ENCODE measurements at regions not wholly inside any gene's neighbourhood (a gene's known extent, or its start where the extent isn't known, plus 50 kb on each side); places are given as distances from the start of the nearest gene placed in this dataset.

GRCh38 chr2:189253836-189254235 is 74.3 kb upstream of the COL5A2 start:
- H3K4me2 ChIP-seq (ENCODE audit: low read length): no peak overlapping the region
- no peak overlapping the region for H2BK120ac ChIP-seq (ENCODE audit: low read depth, low read length)
- H3K56ac ChIP-seq (ENCODE audit: low read length): no peak overlapping the region
- H3K23ac ChIP-seq (ENCODE audit: low read length): no peak overlapping the region
- no peaks in the 10 kb centered on the region for H3K27me3 ChIP-seq (ENCODE audit: insufficient read depth, low read length, poor library complexity)
- H4K8ac ChIP-seq (ENCODE audit: low read depth, low read length): no peak overlapping the region
- no peaks in the 10 kb centered on the region for H3K79me1 ChIP-seq (ENCODE audit: low read length)
- no peak overlapping the region for H2AK5ac ChIP-seq (ENCODE audit: low read length)
- H3K79me2 ChIP-seq (ENCODE audit: control insufficient read depth, insufficient read depth, low read length): no peaks in the 10 kb centered on the region
- DNase-seq: peak; percentile 40
- H2BK5ac ChIP-seq (ENCODE audit: low read length): no peak overlapping the region
- H2BK15ac ChIP-seq (replicated peaks; ENCODE audit: low read depth): no peak overlapping the region
- H3K4ac ChIP-seq (ENCODE audit: low read depth, low read length): no peak overlapping the region
- no peak overlapping the region for H3K4me3 ChIP-seq (ENCODE audit: low read length)
- no peak overlapping the region for H3K27ac ChIP-seq (ENCODE audit: low read depth, low read length)
- H3K36me3 ChIP-seq (ENCODE audit: control insufficient read depth, insufficient read depth, low read length): no peaks in the 10 kb centered on the region
- H3K18ac ChIP-seq (ENCODE audit: low read length): no peak overlapping the region
- no peak overlapping the region for H4K5ac ChIP-seq (ENCODE audit: low read length)
- H3K9ac ChIP-seq (ENCODE audit: low read length): no peak overlapping the region
- no peaks in the 10 kb centered on the region for H3K4me1 ChIP-seq (ENCODE audit: control insufficient read depth, low read depth, low read length)

DNA sequence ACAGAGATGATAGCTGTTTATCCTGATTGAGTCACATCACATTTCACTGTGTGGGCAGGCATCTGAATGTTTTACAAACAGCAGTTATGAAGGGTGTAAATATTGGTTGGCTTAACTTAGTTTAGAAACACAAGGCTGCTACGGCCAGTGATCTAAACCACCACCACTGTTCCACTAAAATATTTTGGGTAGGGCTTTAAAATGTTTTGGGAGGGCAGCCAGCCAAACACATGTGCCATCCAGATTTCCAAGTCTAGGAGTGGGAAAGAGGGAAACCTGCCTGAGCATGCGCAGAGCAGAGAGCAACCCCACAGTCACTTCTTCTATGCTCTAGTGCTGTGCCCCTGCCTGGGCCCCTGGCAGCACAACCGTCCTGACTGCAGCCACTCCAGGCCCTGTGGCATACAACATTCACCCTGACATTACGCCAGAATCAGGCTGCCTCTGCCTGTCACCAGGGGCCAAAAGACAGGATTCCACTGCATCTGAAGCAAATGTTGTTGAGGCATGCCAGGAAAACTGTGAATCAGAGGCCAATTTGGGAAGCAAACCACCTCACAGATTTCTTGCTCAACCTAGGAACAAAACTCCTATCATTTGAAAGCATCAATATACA is 74.8 kb upstream of the COL5A2 start:
- no peak overlapping the region for H3K56ac ChIP-seq (ENCODE audit: low read length)
- no peaks in the 10 kb centered on the region for H3K27me3 ChIP-seq (ENCODE audit: insufficient read depth, low read length, poor library complexity)
- no peak overlapping the region for H2BK120ac ChIP-seq (ENCODE audit: low read depth, low read length)
- no peak overlapping the region for H4K8ac ChIP-seq (ENCODE audit: low read depth, low read length)
- no peak overlapping the region for H2BK15ac ChIP-seq (replicated peaks; ENCODE audit: low read depth)
- no peak overlapping the region for H3K4me3 ChIP-seq (ENCODE audit: low read length)
- DNase-seq: peak; percentile 8
- no peak overlapping the region for H3K4ac ChIP-seq (ENCODE audit: low read depth, low read length)
- H3K9ac ChIP-seq (ENCODE audit: low read length): no peak overlapping the region
- H3K79me1 ChIP-seq (ENCODE audit: low read length): no peaks in the 10 kb centered on the region
- H2AK5ac ChIP-seq (ENCODE audit: low read length): no peak overlapping the region
- no peak overlapping the region for H4K5ac ChIP-seq (ENCODE audit: low read length)
- no peak overlapping the region for H3K23ac ChIP-seq (ENCODE audit: low read length)
- H3K18ac ChIP-seq (ENCODE audit: low read length): no peak overlapping the region
- no peaks in the 10 kb centered on the region for H3K4me1 ChIP-seq (ENCODE audit: control insufficient read depth, low read depth, low read length)
- no peak overlapping the region for H3K27ac ChIP-seq (ENCODE audit: low read depth, low read length)
- H3K36me3 ChIP-seq (ENCODE audit: control insufficient read depth, insufficient read depth, low read length): no peaks in the 10 kb centered on the region
- no peaks in the 10 kb centered on the region for H3K79me2 ChIP-seq (ENCODE audit: control insufficient read depth, insufficient read depth, low read length)
- H2BK5ac ChIP-seq (ENCODE audit: low read length): no peak overlapping the region
- no peak overlapping the region for H3K4me2 ChIP-seq (ENCODE audit: low read length)
- no CpG with 5 or more reads among the region's 4 CpGs for WGBS (ENCODE audit: extremely low coverage, insufficient coverage, low lambda C conversion rate)

DNA sequence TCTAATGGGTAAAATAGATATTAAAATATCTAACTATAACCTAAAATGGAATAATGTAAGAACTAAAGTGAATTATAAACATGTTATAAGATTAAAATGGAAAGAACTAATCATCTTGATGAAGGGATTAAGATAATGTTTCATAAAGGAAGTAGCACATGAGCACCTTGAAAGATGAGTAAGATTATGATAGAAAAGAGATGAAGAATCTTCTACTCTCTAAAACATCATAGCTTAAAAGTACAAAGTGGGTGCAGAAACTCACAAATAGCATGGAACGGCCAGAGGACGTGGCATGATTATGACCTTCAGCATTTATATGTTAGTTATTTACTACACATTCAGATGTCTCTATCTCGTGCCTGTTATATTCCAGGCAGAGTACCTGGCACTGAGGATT is 76.2 kb upstream of the COL5A2 start:
- Histone ChIP-seq H3K27me3 (ENCODE audit: insufficient read depth, low read length, poor library complexity) (no peaks in the 10 kb centered on the region), H2BK120ac (ENCODE audit: low read depth, low read length) (no peak overlapping the region), H3K23ac (ENCODE audit: low read length) (no peak overlapping the region), H3K27ac (ENCODE audit: low read depth, low read length) (no peak overlapping the region), H3K4me2 (ENCODE audit: low read length) (no peak overlapping the region), H3K18ac (ENCODE audit: low read length) (no peak overlapping the region), H3K56ac (ENCODE audit: low read length) (no peak overlapping the region), H3K4me3 (ENCODE audit: low read length) (no peak overlapping the region), H2AK5ac (ENCODE audit: low read length) (no peak overlapping the region), H3K4ac (ENCODE audit: low read depth, low read length) (no peak overlapping the region), H3K9ac (ENCODE audit: low read length) (no peak overlapping the region), H2BK5ac (ENCODE audit: low read length) (no peak overlapping the region), H2BK15ac (replicated peaks; ENCODE audit: low read depth) (no peak overlapping the region), H3K36me3 (ENCODE audit: control insufficient read depth, insufficient read depth, low read length) (no peaks in the 10 kb centered on the region), H3K79me2 (ENCODE audit: control insufficient read depth, insufficient read depth, low read length) (no peaks in the 10 kb centered on the region), H3K79me1 (ENCODE audit: low read length) (no peaks in the 10 kb centered on the region), H4K8ac (ENCODE audit: low read depth, low read length) (no peak overlapping the region), H4K5ac (ENCODE audit: low read length) (no peak overlapping the region), H3K4me1 (ENCODE audit: control insufficient read depth, low read depth, low read length) (no peaks in the 10 kb centered on the region)
- no peak for DNase-seq
- WGBS (ENCODE audit: extremely low coverage, insufficient coverage, low lambda C conversion rate): no CpG with 5 or more reads among the region's 3 CpGs

DNA sequence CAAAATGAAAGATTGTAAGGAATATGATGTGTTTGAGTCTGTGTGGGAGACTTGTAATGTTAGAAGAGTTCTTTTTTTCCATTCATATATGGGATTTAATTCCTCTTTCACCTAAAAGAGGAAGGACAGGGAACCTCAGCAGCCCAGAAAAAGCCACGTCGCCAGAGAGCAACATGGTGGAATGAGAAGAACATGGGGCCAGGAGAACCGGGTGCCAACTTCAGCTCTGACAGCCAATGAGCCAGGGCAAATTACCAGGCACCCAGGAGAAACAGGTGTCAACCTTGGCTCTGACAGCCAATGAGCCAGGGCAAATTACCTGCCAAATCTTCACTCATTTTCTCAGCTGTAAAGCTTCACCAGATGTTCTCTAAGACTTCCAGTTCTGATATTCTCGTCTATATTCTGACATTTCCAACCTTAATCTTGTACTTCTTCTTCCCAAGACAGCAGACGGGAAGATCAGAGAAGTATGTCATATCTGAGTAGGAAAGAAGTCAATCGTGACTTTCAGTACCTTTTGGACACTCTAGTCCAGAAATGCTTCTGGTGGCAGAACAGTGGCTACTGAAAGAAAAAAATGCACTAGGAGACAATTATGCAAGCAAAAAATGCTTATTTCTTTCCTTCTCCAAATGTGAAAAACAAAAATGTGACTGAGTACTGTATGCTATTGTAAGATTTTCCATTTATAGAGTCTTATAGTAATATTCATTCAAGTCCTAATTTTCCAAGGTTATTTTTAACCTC is 79.2 kb upstream of the COL5A2 start:
- H3K4me1 ChIP-seq (ENCODE audit: control insufficient read depth, low read depth, low read length): no peaks in the 10 kb centered on the region
- H3K36me3 ChIP-seq (ENCODE audit: control insufficient read depth, insufficient read depth, low read length): no peaks in the 10 kb centered on the region
- no peak overlapping the region for H3K4me3 ChIP-seq (ENCODE audit: low read length)
- H2BK120ac ChIP-seq (ENCODE audit: low read depth, low read length): no peak overlapping the region
- no peaks in the 10 kb centered on the region for H3K27me3 ChIP-seq (ENCODE audit: insufficient read depth, low read length, poor library complexity)
- no peak overlapping the region for H4K8ac ChIP-seq (ENCODE audit: low read depth, low read length)
- no peak overlapping the region for H3K4ac ChIP-seq (ENCODE audit: low read depth, low read length)
- DNase-seq: no peak
- WGBS (ENCODE audit: extremely low coverage, insufficient coverage, low lambda C conversion rate): no CpG with 5 or more reads among the region's 6 CpGs
- H3K79me2 ChIP-seq (ENCODE audit: control insufficient read depth, insufficient read depth, low read length): no peaks in the 10 kb centered on the region
- H3K27ac ChIP-seq (ENCODE audit: low read depth, low read length): no peak overlapping the region
- H3K23ac ChIP-seq (ENCODE audit: low read length): no peak overlapping the region
- H2BK15ac ChIP-seq (replicated peaks; ENCODE audit: low read depth): no peak overlapping the region
- H3K4me2 ChIP-seq (ENCODE audit: low read length): no peak overlapping the region
- no peak overlapping the region for H4K5ac ChIP-seq (ENCODE audit: low read length)
- H2BK5ac ChIP-seq (ENCODE audit: low read length): no peak overlapping the region
- no peak overlapping the region for H3K56ac ChIP-seq (ENCODE audit: low read length)
- no peaks in the 10 kb centered on the region for H3K79me1 ChIP-seq (ENCODE audit: low read length)
- H3K18ac ChIP-seq (ENCODE audit: low read length): no peak overlapping the region
- H2AK5ac ChIP-seq (ENCODE audit: low read length): no peak overlapping the region
- H3K9ac ChIP-seq (ENCODE audit: low read length): no peak overlapping the region

DNA sequence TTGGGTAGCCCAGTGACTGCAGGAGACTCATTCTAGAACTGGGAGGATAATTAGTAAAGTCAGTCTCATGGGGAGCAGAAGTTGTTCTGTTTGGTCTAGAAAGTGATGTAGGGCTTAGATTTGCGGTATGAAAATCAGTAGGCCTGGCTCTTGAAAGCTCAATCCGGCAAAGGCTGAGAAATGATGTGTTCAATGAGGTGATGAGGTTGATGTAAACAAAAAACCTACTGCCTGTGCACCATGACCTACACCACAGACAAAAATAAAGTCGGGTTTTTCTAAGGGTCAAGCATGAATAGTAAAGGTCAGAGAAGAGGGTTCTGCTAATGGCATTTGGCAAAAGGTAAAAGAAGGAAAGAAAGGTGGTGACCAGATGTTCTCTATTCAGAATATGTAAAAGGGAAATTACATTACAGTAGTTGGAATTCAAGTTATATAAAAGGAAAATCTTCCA is 80.8 kb upstream of the COL5A2 start:
- Histone ChIP-seq H3K4me2 (ENCODE audit: low read length) (no peak overlapping the region), H3K56ac (ENCODE audit: low read length) (no peak overlapping the region), H3K4me3 (ENCODE audit: low read length) (no peak overlapping the region), H4K8ac (ENCODE audit: low read depth, low read length) (no peak overlapping the region), H2BK120ac (ENCODE audit: low read depth, low read length) (no peak overlapping the region), H3K4me1 (ENCODE audit: control insufficient read depth, low read depth, low read length) (no peaks in the 10 kb centered on the region), H2BK15ac (replicated peaks; ENCODE audit: low read depth) (no peak overlapping the region), H2BK5ac (ENCODE audit: low read length) (no peak overlapping the region), H3K23ac (ENCODE audit: low read length) (no peak overlapping the region), H3K18ac (ENCODE audit: low read length) (no peak overlapping the region), H4K5ac (ENCODE audit: low read length) (no peak overlapping the region), H3K27ac (ENCODE audit: low read depth, low read length) (no peak overlapping the region), H3K4ac (ENCODE audit: low read depth, low read length) (no peak overlapping the region), H3K79me1 (ENCODE audit: low read length) (no peaks in the 10 kb centered on the region), H3K79me2 (ENCODE audit: control insufficient read depth, insufficient read depth, low read length) (no peaks in the 10 kb centered on the region), H3K9ac (ENCODE audit: low read length) (no peak overlapping the region), H2AK5ac (ENCODE audit: low read length) (no peak overlapping the region), H3K27me3 (ENCODE audit: insufficient read depth, low read length, poor library complexity) (no peaks in the 10 kb centered on the region), H3K36me3 (ENCODE audit: control insufficient read depth, insufficient read depth, low read length) (no peaks in the 10 kb centered on the region)
- no peak for DNase-seq
- no CpG with 5 or more reads among the region's 3 CpGs for WGBS (ENCODE audit: extremely low coverage, insufficient coverage, low lambda C conversion rate)

DNA sequence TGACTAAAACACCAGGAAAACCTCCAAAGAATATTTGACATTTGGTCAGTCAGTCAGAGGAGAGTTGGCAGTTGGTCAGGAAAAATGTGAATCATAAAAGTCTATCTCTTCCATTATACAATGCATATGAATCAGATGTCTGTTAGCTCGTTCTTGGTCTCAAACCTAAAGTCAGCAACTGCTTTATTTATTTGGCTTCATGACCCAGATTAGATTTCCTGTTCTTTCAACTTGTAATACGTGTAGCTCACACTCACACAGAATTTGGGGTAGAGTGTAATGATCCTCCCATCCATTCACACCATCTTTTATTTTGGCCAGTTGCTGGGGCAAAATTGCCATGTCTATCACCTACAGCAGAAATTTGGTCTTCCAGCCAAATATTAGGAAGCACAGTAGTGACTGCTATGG is 81.9 kb upstream of the COL5A2 start:
- H3K79me2 ChIP-seq (ENCODE audit: control insufficient read depth, insufficient read depth, low read length): no peaks in the 10 kb centered on the region
- H3K4ac ChIP-seq (ENCODE audit: low read depth, low read length): no peak overlapping the region
- H2BK5ac ChIP-seq (ENCODE audit: low read length): no peak overlapping the region
- H3K27ac ChIP-seq (ENCODE audit: low read depth, low read length): no peak overlapping the region
- H3K27me3 ChIP-seq (ENCODE audit: insufficient read depth, low read length, poor library complexity): no peaks in the 10 kb centered on the region
- no peak overlapping the region for H3K9ac ChIP-seq (ENCODE audit: low read length)
- H3K4me3 ChIP-seq (ENCODE audit: low read length): no peak overlapping the region
- no peaks in the 10 kb centered on the region for H3K4me1 ChIP-seq (ENCODE audit: control insufficient read depth, low read depth, low read length)
- peak overlapping the region; percentile 51 for H3K18ac ChIP-seq (ENCODE audit: low read length)
- no peaks in the 10 kb centered on the region for H3K36me3 ChIP-seq (ENCODE audit: control insufficient read depth, insufficient read depth, low read length)
- no peak overlapping the region for H4K5ac ChIP-seq (ENCODE audit: low read length)
- no peaks in the 10 kb centered on the region for H3K79me1 ChIP-seq (ENCODE audit: low read length)
- peak overlapping the region; percentile 73 for H2BK120ac ChIP-seq (ENCODE audit: low read depth, low read length)
- no peak overlapping the region for H2AK5ac ChIP-seq (ENCODE audit: low read length)
- no peak overlapping the region for H3K56ac ChIP-seq (ENCODE audit: low read length)
- no peak overlapping the region for H3K4me2 ChIP-seq (ENCODE audit: low read length)
- H2BK15ac ChIP-seq (replicated peaks; ENCODE audit: low read depth): no peak overlapping the region
- no peak overlapping the region for H4K8ac ChIP-seq (ENCODE audit: low read depth, low read length)
- WGBS (ENCODE audit: extremely low coverage, insufficient coverage, low lambda C conversion rate): no CpG with 5 or more reads among the region's 2 CpGs
- peak; percentile 65 for DNase-seq
- no peak overlapping the region for H3K23ac ChIP-seq (ENCODE audit: low read length)

Data from mesendoderm (in vitro differentiated cells).